Skeletal muscle tissue (tissue), 3 donors: ENCODE measurements at regions not wholly inside any gene's neighbourhood (a gene's known extent, or its start where the extent isn't known, plus 50 kb on each side); places are given as distances from the start of the nearest gene placed in this dataset.

Experiments used
- H3K27ac ChIP-seq: one replicate; pipeline ENCODE4 v1.7.0; 2013; ENCODE audit warnings: mild to moderate bottlenecking, low read depth, low read length, inconsistent platforms
- H3K27me3 ChIP-seq, 3 donors: one replicate each; pipeline ENCODE4 v1.7.0; 2013; ENCODE audit warnings: low read length in 3 of 3; ENCODE audit not compliant: control insufficient read depth in 3 of 3, insufficient read depth in 3 of 3
- H3K36me3 ChIP-seq, 3 donors: one replicate each; pipeline ENCODE4 v1.7.0; 2013; ENCODE audit warnings: low read length in 3 of 3; ENCODE audit not compliant: control insufficient read depth in 3 of 3, insufficient read depth in 3 of 3
- H3K4me1 ChIP-seq, 3 donors: one replicate each; pipeline ENCODE4 v1.7.0; 2013; ENCODE audit warnings: low read length in 3 of 3, mild to moderate bottlenecking in 3 of 3; ENCODE audit not compliant: control insufficient read depth in 3 of 3, insufficient read depth in 3 of 3
- H3K4me3 ChIP-seq, 3 donors: one replicate each; pipeline ENCODE4 v1.7.0; 2013; ENCODE audit warnings: low read length in 3 of 3
- H3K9ac ChIP-seq, 3 donors: one replicate each; pipeline ENCODE4 v1.7.0; 2013; ENCODE audit warnings: low read length in 3 of 3, mild to moderate bottlenecking in 3 of 3, moderate library complexity in 2 of 3, low read depth in 1 of 3
- H3K9me3 ChIP-seq, 3 donors: one replicate each; pipeline ENCODE4 v1.7.0; 2013; ENCODE audit warnings: low read length in 3 of 3; ENCODE audit not compliant: control insufficient read depth in 3 of 3
- donor health status: Osteomylitis.

DNA sequence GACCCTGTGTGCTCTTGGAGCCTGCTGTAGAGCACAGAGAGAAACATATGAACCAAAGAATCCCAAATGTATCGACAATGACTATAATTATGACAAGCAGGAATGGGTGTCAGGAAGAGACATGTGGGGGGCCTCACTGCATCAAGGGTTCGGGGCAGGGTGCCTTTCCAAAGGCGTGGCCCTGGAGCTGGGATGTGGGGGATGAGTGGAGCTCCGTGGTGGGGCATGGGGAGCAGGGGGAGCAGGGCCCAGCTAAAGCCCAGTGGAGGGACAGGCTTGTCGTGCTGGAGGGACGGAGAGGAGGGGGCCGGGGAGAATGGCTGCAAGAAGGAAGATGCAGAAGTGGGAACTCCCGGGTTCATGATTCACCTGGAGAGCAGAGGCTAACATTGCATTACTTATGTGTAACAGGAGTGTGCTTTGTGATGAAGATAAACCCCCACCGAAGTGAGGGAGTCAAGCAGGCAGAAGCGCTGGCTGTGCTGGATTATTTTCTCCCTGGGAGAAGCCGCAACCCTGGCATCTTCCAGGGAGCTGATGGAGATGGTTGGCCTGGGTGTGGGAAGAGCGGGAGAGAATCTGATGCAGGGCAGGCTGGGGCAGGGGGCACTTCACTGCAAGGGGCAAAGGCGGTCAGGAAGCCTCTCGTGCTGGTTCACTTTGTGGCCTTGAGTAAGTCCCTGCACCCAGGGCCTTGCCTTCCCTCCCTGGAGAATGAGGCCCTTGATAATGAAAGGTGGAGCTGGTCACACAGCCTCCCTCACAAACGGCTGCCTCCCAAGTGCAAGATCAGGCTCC is 124.6 kb upstream of the RUNX3 start:
- H3K9ac ChIP-seq, result no peak overlapping the region
- no peaks in the 10 kb centered on the region for H3K9me3 ChIP-seq
- H3K27ac ChIP-seq, result no peak overlapping the region
- peaks cover 5 to 14% (median 11%) of the 10 kb centered on the region in 3 donors for H3K4me1 ChIP-seq
- H3K27me3 ChIP-seq, result peaks cover 5 to 25% (median 16%) of the 10 kb centered on the region in 3 donors
- no peaks in the 10 kb centered on the region for H3K36me3 ChIP-seq
- no peak overlapping the region for H3K4me3 ChIP-seq

GRCh38 chr1:25053576-25054250 is 123.6 kb upstream of the RUNX3 start:
- Histone ChIP-seq H3K9me3 (no peaks in the 10 kb centered on the region), H3K27ac (no peak overlapping the region), H3K4me1 (peaks cover 8 to 24% (median 21%) of the 10 kb centered on the region in 3 donors), H3K27me3 (peaks cover 5 to 25% (median 16%) of the 10 kb centered on the region in 3 donors), H3K9ac (no peak overlapping the region), H3K4me3 (no peak overlapping the region), H3K36me3 (no peaks in the 10 kb centered on the region)

DNA sequence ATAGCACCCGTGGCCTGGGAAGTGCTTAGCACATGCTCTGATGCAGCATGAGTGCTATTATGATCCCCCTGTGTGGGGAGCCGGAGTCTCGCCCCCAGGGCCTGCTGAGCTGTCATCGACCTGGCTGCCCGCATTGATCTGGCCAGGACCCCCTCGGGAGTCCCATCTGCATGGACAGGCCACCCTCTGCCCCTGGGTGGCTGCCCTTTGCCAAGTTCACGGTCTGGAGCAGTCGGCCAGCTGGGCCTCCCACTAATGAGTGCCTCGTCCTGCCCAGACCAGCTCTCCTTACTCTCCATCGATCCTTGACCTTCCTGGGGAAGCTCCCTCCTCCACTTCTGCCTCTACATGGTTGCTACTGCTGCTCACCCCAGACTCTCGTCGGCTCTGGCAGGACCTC is 121.8 kb upstream of the RUNX3 start:
- no peak overlapping the region for H3K27ac ChIP-seq

DNA sequence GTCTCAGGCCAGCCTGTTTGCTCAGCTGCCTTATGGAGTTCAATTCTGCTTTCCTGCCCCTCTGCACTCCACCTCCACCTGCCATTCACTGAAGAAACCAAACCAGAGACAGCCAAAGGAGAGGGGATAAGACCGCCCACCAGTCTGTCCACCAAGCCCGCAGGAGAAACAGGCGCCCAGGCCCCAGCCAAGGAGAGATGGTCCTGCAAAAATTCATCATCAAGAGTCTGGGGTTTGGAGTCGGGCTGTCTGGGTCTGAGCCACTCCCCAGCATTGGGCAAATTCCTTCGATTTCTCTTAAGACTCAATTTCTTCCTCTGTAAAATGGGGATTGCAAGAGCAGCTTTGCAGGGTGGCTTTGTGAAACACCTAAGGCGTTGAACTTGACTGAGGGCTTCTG is 121.4 kb upstream of the RUNX3 start:
- no peak overlapping the region for H3K27ac ChIP-seq
- no peaks in the 10 kb centered on the region for H3K9me3 ChIP-seq
- no peaks in the 10 kb centered on the region for H3K36me3 ChIP-seq
- peaks cover 9 to 27% (median 24%) of the 10 kb centered on the region in 3 donors for H3K4me1 ChIP-seq
- no peak overlapping the region for H3K9ac ChIP-seq
- H3K4me3 ChIP-seq, result no peak overlapping the region
- peaks cover 5 to 19% (median 16%) of the 10 kb centered on the region in 3 donors for H3K27me3 ChIP-seq

More for the DNA sequence above, 121.8 kb upstream of the RUNX3 start:
- Histone ChIP-seq H3K9me3 (no peaks in the 10 kb centered on the region), H3K36me3 (no peaks in the 10 kb centered on the region), H3K4me3 (no peak overlapping the region), H3K9ac (no peak overlapping the region), H3K27me3 (peaks cover 5 to 23% (median 16%) of the 10 kb centered on the region in 3 donors), H3K4me1 (peaks cover 9 to 27% (median 24%) of the 10 kb centered on the region in 3 donors)

DNA sequence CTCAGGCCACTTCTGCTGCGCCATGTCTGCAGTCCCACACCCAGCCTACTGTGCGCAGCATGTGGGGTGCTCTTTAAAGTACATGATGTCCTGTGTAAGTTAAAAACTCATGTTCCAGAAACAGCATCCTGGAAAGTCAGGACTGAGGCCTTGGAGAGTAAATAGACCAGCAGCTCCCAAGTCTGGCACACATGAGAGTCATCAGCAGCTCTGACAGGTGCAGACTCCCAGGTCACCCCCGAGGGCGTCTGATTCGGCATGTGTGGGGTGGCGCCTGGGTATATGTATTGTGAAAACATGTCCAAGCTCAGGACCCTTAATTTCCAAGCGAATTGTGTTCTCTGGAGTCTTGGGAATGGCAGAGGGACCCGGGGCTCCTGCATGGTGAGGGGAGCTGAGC is 120.1 kb upstream of the RUNX3 start:
- Histone ChIP-seq H3K4me1 (peaks cover 9 to 27% (median 24%) of the 10 kb centered on the region in 3 donors), H3K27ac (peak overlapping the region; percentile 37), H3K9me3 (no peaks in the 10 kb centered on the region), H3K36me3 (no peaks in the 10 kb centered on the region), H3K4me3 (no peak overlapping the region), H3K27me3 (peaks cover 0 to 11% (median 11%) of the 10 kb centered on the region in 3 donors), H3K9ac (peak overlapping the region in 2 of 3 donors; percentile 1 to 25)

DNA sequence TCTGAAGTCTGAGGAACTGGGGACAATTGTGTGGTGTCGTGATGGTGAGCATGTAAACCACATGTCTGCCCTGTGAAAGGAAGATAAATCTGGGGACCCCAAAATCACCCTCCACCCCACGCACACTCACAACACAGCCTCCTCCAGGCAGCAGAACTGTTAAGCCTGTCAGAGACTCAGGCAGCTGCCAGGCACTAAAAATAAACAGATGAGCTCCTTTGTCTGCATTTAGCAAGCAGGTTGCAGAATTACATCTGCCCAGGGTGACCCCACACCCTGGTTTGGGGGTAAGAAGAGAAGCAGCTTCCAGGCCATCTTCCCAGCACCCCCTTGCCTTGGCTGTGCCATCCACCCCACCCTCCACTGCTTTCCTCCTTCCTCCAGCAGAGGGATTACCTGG is 119.1 kb upstream of the RUNX3 start:
- Histone ChIP-seq H3K9me3 (no peaks in the 10 kb centered on the region), H3K36me3 (no peaks in the 10 kb centered on the region), H3K4me3 (peak overlapping the region in 1 of 3 donors; percentile 49), H3K27ac (peak overlapping the region; percentile 37), H3K9ac (peak overlapping the region in 1 of 3 donors; percentile 71), H3K27me3 (peaks cover 0 to 11% (median 11%) of the 10 kb centered on the region in 3 donors), H3K4me1 (peaks cover 9 to 27% (median 24%) of the 10 kb centered on the region in 3 donors)

GRCh38 chr1:25048728-25049127 is 118.7 kb upstream of the RUNX3 start:
- H3K9me3 ChIP-seq, result no peaks in the 10 kb centered on the region
- no peak overlapping the region for H3K9ac ChIP-seq
- H3K27me3 ChIP-seq, result peaks cover 0 to 9% (median 8%) of the 10 kb centered on the region in 3 donors
- H3K4me1 ChIP-seq, result peaks cover 9 to 27% (median 24%) of the 10 kb centered on the region in 3 donors
- no peak overlapping the region for H3K27ac ChIP-seq
- H3K36me3 ChIP-seq, result no peaks in the 10 kb centered on the region
- no peak overlapping the region for H3K4me3 ChIP-seq

GRCh38 chr1:25047506-25048240 is 117.6 kb upstream of the RUNX3 start:
- Histone ChIP-seq H3K4me1 (peaks cover 9 to 27% (median 24%) of the 10 kb centered on the region in 3 donors), H3K9ac (no peak overlapping the region), H3K9me3 (no peaks in the 10 kb centered on the region), H3K27me3 (peaks cover 3 to 4% (median 3%) of the 10 kb centered on the region in 3 donors), H3K27ac (no peak overlapping the region), H3K4me3 (no peak overlapping the region), H3K36me3 (no peaks in the 10 kb centered on the region)

DNA sequence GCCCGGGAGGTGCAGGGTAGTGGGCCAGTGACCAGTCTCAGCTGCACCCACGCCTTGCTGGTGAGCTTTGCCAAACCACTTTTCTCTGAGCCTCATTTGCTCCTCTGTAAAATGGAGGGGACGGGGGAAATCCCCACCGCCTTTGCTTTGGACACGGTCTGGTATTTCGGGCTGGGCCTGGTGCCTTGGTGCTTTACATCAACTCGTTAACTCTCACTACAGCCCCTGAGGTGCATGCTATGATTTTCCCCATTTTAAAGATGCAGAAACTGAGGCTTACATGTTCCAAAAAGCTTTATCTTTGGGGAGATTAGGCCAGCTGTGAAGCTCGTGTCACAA is 116.1 kb upstream of the RUNX3 start:
- Histone ChIP-seq H3K9me3 (no peaks in the 10 kb centered on the region), H3K4me1 (peaks cover 9 to 27% (median 24%) of the 10 kb centered on the region in 3 donors), H3K27me3 (peaks cover 0 to 7% (median 6%) of the 10 kb centered on the region in 3 donors), H3K27ac (no peak overlapping the region), H3K36me3 (no peaks in the 10 kb centered on the region), H3K9ac (no peak overlapping the region), H3K4me3 (no peak overlapping the region)
